ENCODE measurements at regions not wholly inside any gene's neighbourhood (a gene's known extent, or its start where the extent isn't known, plus 50 kb on each side); places are given as distances from the start of the nearest gene placed in this dataset.

- TF ChIP-seq EP300 (IDR thresholded peaks at IDR 0.05): no peak
- no peak for TF ChIP-seq POLR2AphosphoS5 (IDR thresholded peaks at IDR 0.05)
These were observed 138.1 kb upstream of the GRAMD2B start for GRCh38 chr5:126284977-126285696.

Data from sigmoid colon (tissue), 4 donors.